NCI-H748 (cell line): ENCODE measurements at regions not wholly inside any gene's neighbourhood (a gene's known extent, or its start where the extent isn't known, plus 50 kb on each side); places are given as distances from the start of the nearest gene placed in this dataset.
A peak's percentile ranks its signal among the peaks of the same experiment; 100 is the strongest.
"Not testable (repeated sequence)": the region's sequence is repeated elsewhere in the genome, so short reads cannot be mapped to it uniquely, and the experiment has no call there.

Source experiments
- DNase-seq: peaks from one replicate; lab custom pipeline; 2025; ENCODE audit not compliant: unreplicated experiment; lab: John Stamatoyannopoulos, UW

GRCh38 chr6:112401083-112401482 is 54.0 kb downstream of the RFPL4B start:
- DNase-seq: no peak

DNA sequence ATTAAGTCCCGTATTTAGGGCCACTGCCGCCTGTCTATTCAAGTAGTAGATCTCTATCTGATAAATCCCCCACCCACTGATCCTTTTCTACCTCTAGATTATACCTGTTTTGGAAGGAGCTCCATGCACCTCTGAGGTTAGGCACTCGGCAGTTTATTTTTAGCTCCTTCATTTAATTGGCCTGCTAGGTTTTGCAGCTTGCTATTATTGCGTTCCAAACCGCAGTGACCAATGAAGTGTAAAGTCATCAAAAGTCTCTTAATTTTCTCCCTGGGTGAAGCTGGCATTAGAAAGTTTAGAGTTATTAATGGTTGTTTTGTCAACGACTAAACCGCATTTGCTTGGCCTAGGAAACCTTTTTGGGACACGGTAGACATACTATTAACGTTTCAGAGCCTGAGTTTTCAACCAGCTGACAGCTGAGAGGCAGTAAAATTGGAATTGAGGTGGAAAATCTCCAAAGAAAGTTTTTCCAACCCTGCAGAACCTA is 60.0 kb downstream of the RFPL4B start:
- DNase-seq: no peak

GRCh38 chr6:112408522-112408921 is 61.4 kb downstream of the RFPL4B start:
- DNase-seq: no peak

- no peak for DNase-seq
Measured at GRCh38 chr6:112409311-112409710, 62.2 kb downstream of the RFPL4B start.

DNA sequence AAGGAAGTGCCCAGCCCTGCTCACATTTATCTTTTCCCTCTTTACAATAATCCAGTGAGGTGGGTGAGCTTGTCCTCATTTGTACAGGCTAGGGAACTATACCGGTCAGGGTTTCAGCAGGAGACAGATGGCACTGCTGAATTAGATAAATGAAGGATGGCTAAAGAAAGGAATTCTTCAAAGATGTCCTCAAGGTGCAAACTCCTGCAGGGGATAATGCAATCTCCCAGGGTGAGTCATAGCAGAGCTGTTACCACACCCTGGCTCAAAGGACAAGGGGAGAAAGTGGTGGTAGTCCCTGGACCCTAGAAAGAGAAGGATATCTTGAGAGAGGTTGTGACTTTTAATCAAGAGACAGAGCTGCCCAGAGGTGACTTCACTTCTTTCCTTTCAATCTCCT is 66.7 kb downstream of the RFPL4B start:
- no peak for DNase-seq

GRCh38 chr6:112415366-112415765 is 68.2 kb downstream of the RFPL4B start:
- no peak for DNase-seq

DNA sequence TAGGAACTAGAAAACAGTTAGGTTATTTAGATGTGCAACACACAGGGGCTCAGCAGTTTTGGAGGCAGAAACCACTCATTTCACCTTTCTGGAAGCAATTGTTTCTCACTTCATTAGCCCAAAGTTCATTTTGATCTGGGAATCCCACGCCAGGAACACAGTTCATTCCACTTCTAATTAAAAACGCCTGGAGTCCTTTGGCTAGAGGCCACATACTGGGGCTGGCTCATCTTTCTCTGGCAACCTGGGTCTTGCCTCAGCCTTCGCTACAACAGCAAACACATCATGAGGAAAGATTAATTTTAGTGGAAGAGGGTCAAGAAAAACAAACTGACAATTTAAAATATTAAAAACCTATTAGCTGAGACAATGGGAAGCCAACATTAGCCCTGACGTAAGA is 69.7 kb downstream of the RFPL4B start:
- DNase-seq: no peak

- not testable (repeated sequence) for DNase-seq
Measured at GRCh38 chr6:112427011-112427410, 79.9 kb downstream of the RFPL4B start.

GRCh38 chr6:112427499-112427898 is 80.4 kb downstream of the RFPL4B start:
- DNase-seq: no peak

GRCh38 chr6:112428477-112428876 is 81.3 kb downstream of the RFPL4B start:
- DNase-seq: no peak

DNA sequence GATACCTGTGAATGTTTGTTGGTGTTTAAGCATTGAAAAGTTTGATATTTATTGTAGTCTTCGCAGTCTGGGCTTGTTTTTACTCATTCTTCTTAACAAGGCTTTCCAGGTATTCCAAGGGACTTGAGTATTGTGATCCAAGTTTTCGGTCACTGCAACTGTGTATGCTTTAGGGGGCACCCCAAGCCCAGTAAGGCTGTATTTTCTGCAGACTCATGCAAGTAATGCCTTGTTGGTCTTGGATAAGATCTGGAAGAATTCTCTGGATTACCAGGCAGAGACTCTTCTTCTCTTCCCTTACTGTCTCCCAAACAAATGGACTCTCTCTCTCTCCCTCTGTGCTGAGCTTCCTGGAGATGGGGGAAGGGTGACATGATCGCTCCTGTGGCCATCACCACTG is 82.1 kb downstream of the RFPL4B start:
- peak; percentile 43 for DNase-seq

DNA sequence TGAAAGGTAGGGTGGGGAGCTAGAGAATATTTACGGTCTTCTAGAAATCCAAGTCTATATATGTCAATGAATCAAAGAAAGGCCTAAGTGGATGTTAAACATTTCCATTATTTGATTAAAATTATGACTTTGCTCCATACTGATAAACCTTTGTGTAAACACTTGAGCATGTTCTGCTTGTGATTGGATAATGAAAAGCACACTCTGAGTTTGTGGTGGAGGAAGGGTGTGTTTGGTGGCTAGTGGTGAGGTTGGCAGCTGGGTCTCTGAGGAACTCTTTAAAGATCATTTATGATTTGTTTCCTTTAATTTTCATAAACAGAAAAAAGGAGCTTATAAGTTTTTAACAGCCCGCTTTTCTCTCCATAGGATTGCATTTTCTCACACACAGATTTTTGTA is 84.7 kb downstream of the RFPL4B start:
- peak; percentile 42 for DNase-seq

DNA sequence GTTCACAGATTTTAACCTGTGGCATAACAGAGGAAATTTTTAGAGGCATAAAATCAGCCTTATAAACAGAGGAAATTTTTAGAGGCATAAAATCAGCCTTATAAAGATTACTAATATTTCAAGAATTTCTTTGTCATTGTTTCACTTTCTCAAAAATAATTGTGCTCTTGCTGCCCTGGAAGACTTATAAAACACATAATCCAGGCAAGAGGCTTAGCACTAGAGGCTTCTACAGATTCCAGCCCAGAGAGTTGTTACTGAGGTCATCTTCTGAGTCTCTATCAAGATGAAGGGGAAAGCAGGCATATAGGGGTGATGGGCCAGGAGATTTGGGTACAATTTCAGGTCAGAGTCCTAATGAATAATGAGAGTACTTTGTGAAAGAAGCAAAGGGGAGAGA is 85.7 kb downstream of the RFPL4B start:
- no peak for DNase-seq

- peak; percentile 88 for DNase-seq
Measured at GRCh38 chr6:112433457-112433856, 86.3 kb downstream of the RFPL4B start.

DNA sequence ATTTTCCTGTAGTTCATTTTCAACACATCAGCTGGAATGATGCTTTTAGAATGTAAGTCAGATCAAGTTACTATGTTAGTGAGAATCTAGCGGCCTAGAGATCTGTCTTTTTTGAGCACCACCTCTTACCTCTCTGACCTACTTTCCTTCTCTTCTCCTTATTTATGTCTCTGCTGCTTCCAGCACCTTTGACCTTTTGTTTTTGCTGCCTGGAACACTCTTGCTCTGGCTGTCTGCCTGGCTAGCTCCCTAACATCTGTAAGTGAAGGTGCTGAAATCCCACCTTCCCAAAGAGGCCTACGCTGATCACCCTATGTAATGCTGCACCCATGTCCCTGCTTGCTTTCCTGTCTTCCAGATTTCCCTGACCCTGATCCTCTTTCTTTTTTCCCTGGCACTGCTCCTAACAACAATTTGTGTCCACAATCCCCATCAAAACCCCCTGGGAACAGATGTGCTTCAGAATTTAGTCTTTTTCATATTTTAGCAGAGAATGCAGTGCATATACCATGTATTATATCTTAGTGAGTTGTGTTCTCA is 87.8 kb downstream of the RFPL4B start:
- DNase-seq: no peak

DNA sequence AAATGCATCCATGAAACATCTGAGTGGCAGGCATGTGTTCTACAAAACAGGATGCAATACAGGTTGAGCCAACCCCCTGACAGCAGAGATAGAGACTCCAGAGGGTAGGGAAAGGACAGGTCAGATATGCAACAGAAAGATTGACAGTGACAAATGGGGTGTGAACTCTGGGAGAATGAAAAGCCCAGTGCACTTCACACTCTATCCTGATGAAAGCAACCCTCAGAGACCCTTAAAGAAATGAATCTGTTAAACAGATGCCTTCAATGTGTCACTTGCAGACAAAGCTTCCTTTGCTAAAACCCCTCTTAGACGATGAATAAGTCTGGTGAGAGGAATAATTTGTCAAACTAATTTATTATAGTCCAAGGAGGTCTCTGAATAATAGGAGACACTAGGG is 89.9 kb downstream of the RFPL4B start:
- DNase-seq: no peak

DNA sequence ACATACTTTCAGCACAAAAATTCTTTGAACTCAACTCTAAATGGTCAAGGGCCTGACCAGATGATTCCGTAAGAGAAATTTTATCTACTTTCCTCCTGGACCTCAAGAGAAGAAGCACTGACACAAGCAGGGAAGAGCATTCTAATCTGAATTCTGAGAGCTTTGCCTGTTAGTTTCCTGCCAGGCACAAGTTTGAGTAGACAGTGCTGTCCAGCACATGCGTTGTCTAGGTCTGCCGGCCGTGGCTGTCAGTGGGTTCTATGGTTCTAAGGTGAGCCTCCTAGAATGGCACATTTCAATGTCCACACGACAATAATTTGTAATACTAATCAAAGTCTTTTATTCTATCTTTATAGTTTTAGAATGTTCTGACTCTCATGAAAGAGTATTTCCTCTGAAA is 91.9 kb downstream of the RFPL4B start:
- DNase-seq: no peak

GRCh38 chr6:112439432-112439831 is 92.3 kb downstream of the RFPL4B start:
- no peak for DNase-seq

GRCh38 chr6:112441607-112442006 is 94.5 kb downstream of the RFPL4B start:
- DNase-seq: no peak

DNA sequence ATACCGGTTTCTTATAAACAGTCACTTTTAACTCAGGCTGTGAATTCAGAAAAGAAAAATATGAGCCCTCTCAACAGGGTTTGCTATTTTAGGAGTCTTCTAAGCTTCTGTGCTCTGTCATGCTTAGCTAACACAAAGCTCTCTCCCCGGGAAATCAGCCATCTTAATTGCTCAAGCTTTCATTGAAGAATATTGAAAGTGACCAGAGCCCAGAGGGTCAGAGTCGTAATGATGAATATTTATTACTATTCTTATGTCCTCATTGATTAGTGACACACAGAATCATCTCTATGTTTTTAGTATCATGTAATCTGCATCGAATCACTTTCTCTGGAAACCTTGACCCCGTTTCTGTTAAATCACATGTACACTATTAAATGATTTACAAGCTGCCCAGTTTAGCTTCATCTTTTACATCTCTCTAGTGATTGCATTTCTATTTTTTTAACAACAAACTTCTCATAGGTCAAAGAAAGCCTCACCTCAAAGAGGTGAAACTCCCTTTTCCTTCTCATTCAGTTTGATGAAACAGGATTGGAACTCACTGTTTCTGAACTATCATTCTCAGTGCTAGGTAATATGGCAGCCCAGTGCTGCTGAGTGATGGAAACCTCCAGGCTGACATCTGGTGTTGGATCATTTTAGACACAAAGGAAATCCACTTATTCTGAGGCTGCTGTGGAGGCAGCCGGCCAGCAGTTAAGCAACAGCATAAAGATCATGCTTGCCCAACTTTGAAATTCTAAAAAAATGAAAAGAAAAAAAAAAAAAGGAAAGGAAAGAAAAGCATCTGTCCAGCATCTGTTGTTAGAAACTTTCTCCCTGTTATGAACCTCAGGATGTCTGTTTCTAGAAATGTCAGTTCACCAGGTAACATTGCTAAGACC is 96.3 kb downstream of the RFPL4B start:
- DNase-seq: no peak

DNA sequence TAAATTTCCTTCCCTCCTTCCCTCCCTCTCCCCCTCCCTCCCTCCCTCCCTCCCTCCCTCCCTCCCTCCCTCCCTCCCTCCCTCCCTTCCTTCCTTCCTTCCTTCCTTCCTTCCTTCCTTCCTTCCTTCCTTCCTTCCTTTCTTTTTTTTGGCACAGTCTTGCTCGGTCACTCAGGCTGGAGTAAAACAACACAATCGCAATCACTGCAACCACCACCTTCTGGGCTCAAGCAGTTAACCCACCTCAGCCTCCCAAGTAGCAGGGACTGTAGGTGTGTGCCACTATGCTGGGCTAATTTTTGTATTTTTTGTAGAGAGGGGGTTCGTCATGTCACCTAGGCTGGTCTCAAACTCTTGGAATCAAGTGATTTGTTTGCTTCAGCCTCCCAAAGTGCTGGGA is 101.7 kb downstream of the RFPL4B start:
- DNase-seq: not testable (repeated sequence)

GRCh38 chr6:112450663-112451062 is 103.5 kb downstream of the RFPL4B start:
- DNase-seq: no peak

DNA sequence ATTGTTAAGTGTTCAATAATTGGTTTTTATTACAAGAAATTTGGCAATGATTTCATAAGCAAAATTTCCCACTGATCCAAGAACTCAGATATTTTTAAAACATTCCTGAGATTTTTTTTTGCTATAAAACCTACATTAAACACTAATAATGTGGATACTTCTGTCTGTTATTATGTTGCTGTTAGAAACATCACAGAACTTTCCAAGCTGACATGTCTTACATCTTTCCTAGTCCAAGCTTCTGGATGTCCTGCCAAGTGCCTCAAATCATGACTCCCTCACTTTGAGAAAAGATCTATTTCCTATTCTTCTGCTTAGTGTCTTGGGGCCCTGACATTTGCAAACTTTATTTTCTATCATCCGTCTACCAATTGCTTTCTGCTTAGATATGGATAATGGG is 110.8 kb downstream of the RFPL4B start:
- no peak for DNase-seq
